Caco-2 (cell line): ENCODE measurements at regions not wholly inside any gene's neighbourhood (a gene's known extent, or its start where the extent isn't known, plus 50 kb on each side); places are given as distances from the start of the nearest gene placed in this dataset.

Experiments
- BruUV-seq: library from RNA; stranded (reverse); fragments of 400-500 nt; replicated peaks from 2 replicates; lab custom pipeline; 2021; lab: Mats Ljungman, UMichigan
- CTCF ChIA-PET: fragments of 300-600 bp; sonication (Branson Sonifier 250); formaldehyde crosslinking; loops from one replicate; lab custom pipeline; 2022; ENCODE audit warnings: antibody characterized with exemption; lab: Charles Lee
- POLR2A ChIA-PET: fragments of 300-600 bp; sonication (Branson Sonifier 250); formaldehyde crosslinking; loops from one replicate; lab custom pipeline; 2022; ENCODE audit warnings: antibody characterized with exemption; lab: Charles Lee
- DNase-seq, 2 experiments: peaks; one replicate each; pipeline versions ENCODE4 v3.0.0 to v3.0.0-alpha.2; 2020 to 2022
- H3K27me3 ChIP-seq: replicated peaks from 2 replicates; pipeline ENCODE4 v1.6.0; 2011; ENCODE audit warnings: low read length; ENCODE audit not compliant: control insufficient read depth, insufficient read depth
- H3K36me3 ChIP-seq: 2 replicates; pipeline ENCODE4 v1.5.1; 2011; ENCODE audit warnings: low read length; ENCODE audit not compliant: control insufficient read depth, insufficient read depth
- H3K4me1 ChIP-seq: fragments of 250-450 bp; sonication (Bioruptor Pico); 2 replicates; pipeline ENCODE4 v1.5.1; 2020; ENCODE audit warnings: mild to moderate bottlenecking
- H3K4me3 ChIP-seq: 2 replicates; pipeline ENCODE4 v1.5.1; 2011; ENCODE audit warnings: low read depth, mild to moderate bottlenecking, control low read depth, low read length
- H3K9me3 ChIP-seq: fragments of 250-450 bp; sonication (Bioruptor Pico); 2 replicates; pipeline ENCODE4 v1.5.1; 2020; ENCODE audit warnings: mild to moderate bottlenecking, moderate library complexity
- H3K27ac Mint-ChIP-seq: one replicate; pipeline ENCODE4 v1.8.0; 2022; ENCODE audit warnings: mixed read lengths; ENCODE audit not compliant: unreplicated experiment
- H3K27me3 Mint-ChIP-seq: one replicate; pipeline ENCODE4 v1.8.0; 2022; ENCODE audit warnings: mixed read lengths; ENCODE audit not compliant: insufficient read depth, unreplicated experiment
- H3K36me3 Mint-ChIP-seq: one replicate; pipeline ENCODE4 v1.8.0; 2022; ENCODE audit warnings: mild to moderate bottlenecking, mixed read lengths; ENCODE audit not compliant: insufficient read depth, unreplicated experiment
- H3K4me1 Mint-ChIP-seq: one replicate; pipeline ENCODE4 v1.8.0; 2022; ENCODE audit warnings: low read depth, mixed read lengths; ENCODE audit not compliant: unreplicated experiment
- H3K4me3 Mint-ChIP-seq: one replicate; pipeline ENCODE4 v1.8.0; 2022; ENCODE audit warnings: mild to moderate bottlenecking, moderate library complexity, mixed read lengths; ENCODE audit not compliant: unreplicated experiment
- H3K9me3 Mint-ChIP-seq: one replicate; pipeline ENCODE4 v1.8.0; 2022; ENCODE audit warnings: mixed read lengths; ENCODE audit not compliant: unreplicated experiment
- intact Hi-C: fragments of 100-400 bp; cut with micrococcal nuclease; formaldehyde crosslinking; loops from one replicate; pipeline ENCODE4 v1.10.0; 2022; ENCODE audit not compliant: unreplicated experiment
- TF ChIP-seq, protein P1 (sequence below), 2 experiments: fragments of 200-600 bp in 1 of 2; IDR thresholded peaks; 1 replicate in 1 of 2; 2 replicates in 1 of 2; pipeline versions ENCODE4 v1.5.1 to v1.8.0; 2011 to 2022; ENCODE audit warnings: antibody characterized with exemption in 1 of 2, control low read depth in 1 of 2, inconsistent platforms in 1 of 2, low read depth in 1 of 2, low read length in 1 of 2, mild to moderate bottlenecking in 1 of 2, moderate library complexity in 1 of 2; ENCODE audit not compliant: insufficient read depth in 1 of 2, severe bottlenecking in 1 of 2, unreplicated experiment in 1 of 2

DNA sequence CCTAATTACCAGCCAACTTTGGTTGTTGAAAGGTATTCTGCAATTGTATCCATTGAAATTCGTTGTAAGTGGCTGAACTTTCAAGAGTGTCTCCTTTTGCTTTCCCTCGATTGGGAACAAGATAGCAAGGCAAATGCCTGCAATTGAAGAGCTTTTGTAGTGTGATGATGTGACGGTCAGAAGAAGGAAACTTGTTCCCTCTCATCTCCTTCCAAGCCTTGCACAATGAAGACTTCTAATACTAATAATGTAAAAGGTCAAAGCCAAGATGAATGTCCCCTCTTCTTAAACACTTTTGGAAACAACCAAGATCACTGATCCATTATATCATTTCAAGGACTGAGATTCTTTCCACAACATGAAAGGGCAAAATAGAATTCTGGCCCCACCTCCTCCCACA, 101.9 kb upstream of the LMCD1 start:
- Histone ChIP-seq H3K27me3 (no peaks in the 10 kb centered on the region), H3K4me1 (no peaks in the 10 kb centered on the region), H3K36me3 (no peaks in the 10 kb centered on the region), H3K9me3 (no peaks in the 10 kb centered on the region), H3K4me3 (no peak overlapping the region)
- DNase-seq, result no peak
- Mint-ChIP-seq H3K36me3 (no peaks in the 10 kb centered on the region), H3K4me1 (no peaks in the 10 kb centered on the region), H3K4me3 (no peak overlapping the region), H3K9me3 (no peaks in the 10 kb centered on the region), H3K27ac (no peak overlapping the region), H3K27me3 (peaks cover 10% of the 10 kb centered on the region)
- no TSS peak for BruUV-seq
- intact Hi-C loops, result no loop called here
- ChIA-PET CTCF (no interaction called here), POLR2A (no interaction called here)
- TF ChIP-seq, protein P1, sequence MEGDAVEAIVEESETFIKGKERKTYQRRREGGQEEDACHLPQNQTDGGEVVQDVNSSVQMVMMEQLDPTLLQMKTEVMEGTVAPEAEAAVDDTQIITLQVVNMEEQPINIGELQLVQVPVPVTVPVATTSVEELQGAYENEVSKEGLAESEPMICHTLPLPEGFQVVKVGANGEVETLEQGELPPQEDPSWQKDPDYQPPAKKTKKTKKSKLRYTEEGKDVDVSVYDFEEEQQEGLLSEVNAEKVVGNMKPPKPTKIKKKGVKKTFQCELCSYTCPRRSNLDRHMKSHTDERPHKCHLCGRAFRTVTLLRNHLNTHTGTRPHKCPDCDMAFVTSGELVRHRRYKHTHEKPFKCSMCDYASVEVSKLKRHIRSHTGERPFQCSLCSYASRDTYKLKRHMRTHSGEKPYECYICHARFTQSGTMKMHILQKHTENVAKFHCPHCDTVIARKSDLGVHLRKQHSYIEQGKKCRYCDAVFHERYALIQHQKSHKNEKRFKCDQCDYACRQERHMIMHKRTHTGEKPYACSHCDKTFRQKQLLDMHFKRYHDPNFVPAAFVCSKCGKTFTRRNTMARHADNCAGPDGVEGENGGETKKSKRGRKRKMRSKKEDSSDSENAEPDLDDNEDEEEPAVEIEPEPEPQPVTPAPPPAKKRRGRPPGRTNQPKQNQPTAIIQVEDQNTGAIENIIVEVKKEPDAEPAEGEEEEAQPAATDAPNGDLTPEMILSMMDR (IDR thresholded peaks at IDR 0.05; ENCODE audit: insufficient read depth in 1 of 2, low read depth in 1 of 2, low read length in 1 of 2, severe bottlenecking in 1 of 2, unreplicated experiment in 1 of 2), result no peak

DNA sequence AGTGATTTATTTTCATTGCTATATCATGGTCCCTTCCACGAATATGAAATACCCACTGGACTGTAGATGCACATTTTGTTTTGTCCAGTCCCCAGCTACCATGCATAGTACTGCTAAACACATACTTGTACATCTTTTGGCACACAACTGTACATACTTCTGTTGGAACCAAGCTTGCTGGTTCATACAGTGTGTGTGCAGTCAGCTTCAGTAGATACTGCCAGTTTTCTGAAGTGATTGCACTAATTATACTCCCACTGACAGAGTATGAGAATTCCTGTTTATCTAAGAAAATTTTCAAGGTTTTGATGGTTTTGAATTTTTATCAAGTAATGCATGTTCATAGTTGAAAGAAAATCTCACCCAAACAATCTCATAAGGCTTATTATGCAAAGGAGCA, 100.7 kb upstream of the LMCD1 start:
- Histone ChIP-seq H3K4me3 (no peak overlapping the region), H3K9me3 (no peaks in the 10 kb centered on the region), H3K27me3 (no peaks in the 10 kb centered on the region), H3K36me3 (no peaks in the 10 kb centered on the region), H3K4me1 (no peaks in the 10 kb centered on the region)
- no TSS peak for BruUV-seq
- DNase-seq, result no peak
- Mint-ChIP-seq H3K4me3 (no peak overlapping the region), H3K36me3 (no peaks in the 10 kb centered on the region), H3K27me3 (peaks cover 10% of the 10 kb centered on the region), H3K27ac (no peak overlapping the region), H3K9me3 (no peaks in the 10 kb centered on the region), H3K4me1 (no peaks in the 10 kb centered on the region)
- ChIA-PET POLR2A (no interaction called here), CTCF (no interaction called here)
- TF ChIP-seq, protein P1 (IDR thresholded peaks at IDR 0.05; ENCODE audit: insufficient read depth in 1 of 2, low read depth in 1 of 2, low read length in 1 of 2, severe bottlenecking in 1 of 2, unreplicated experiment in 1 of 2), result no peak
- intact Hi-C loops, result no loop called here

DNA sequence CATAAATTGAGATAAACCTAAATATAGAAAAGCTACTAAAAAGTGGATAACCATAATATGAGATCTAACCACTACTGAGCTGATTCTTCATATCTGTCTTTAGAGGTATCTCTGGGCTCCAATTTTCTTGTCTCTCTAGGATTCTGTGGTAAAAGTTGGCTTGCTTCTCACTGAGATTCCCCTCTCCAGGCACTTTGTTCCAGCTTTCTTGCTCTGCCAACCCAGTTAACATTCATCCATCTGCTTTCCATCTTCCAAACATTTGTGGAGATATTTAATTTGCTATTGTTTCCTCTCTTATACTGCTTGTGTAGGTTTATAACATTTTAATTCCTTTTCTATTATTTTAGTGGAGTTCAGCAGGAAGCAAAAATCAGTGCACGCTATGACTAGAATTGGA, 97.6 kb upstream of the LMCD1 start:
- H3K27me3 ChIP-seq, result no peaks in the 10 kb centered on the region
- no peaks in the 10 kb centered on the region for H3K4me1 Mint-ChIP-seq
- no TSS peak for BruUV-seq
- ChIA-PET CTCF (interaction anchor here (0.6 kb wide), 1 partner anchor 10 kb away, joined by 3 read pairs; no protein-coding TSS in a partner anchor), POLR2A (no interaction called here)
- H3K36me3 Mint-ChIP-seq, result no peaks in the 10 kb centered on the region
- no peaks in the 10 kb centered on the region for H3K36me3 ChIP-seq
- intact Hi-C loops, result no loop called here
- H3K27me3 Mint-ChIP-seq, result peaks cover 13% of the 10 kb centered on the region
- no peaks in the 10 kb centered on the region for H3K4me1 ChIP-seq
- no peak overlapping the region for H3K4me3 ChIP-seq
- peaks cover 14% of the 10 kb centered on the region for H3K9me3 Mint-ChIP-seq
- no peak for DNase-seq
- TF ChIP-seq, protein P1 (IDR thresholded peaks at IDR 0.05; ENCODE audit: insufficient read depth in 1 of 2, low read depth in 1 of 2, low read length in 1 of 2, severe bottlenecking in 1 of 2, unreplicated experiment in 1 of 2), result no peak
- H3K9me3 ChIP-seq, result no peaks in the 10 kb centered on the region
- H3K4me3 Mint-ChIP-seq, result no peak overlapping the region
- H3K27ac Mint-ChIP-seq, result no peak overlapping the region
